SK-N-SH (cell line): ENCODE measurements at regions not wholly inside any gene's neighbourhood (a gene's known extent, or its start where the extent isn't known, plus 50 kb on each side); places are given as distances from the start of the nearest gene placed in this dataset.

Source experiments
- CTCF ChIA-PET: fragments of 300-600, 350-600 bp; formaldehyde crosslinking; extraction: SDS; loops from one replicate; lab custom pipeline; 2021; lab: Yijun Ruan, JAX
- POLR2A ChIA-PET: fragments of 350-600 bp; sonication (Branson Sonifier 250); formaldehyde crosslinking; extraction: SDS; loops from one replicate; lab custom pipeline; 2020; ENCODE audit warnings: antibody characterized with exemption, inconsistent platforms; lab: Yijun Ruan, JAX
- DNase-seq: peaks from one replicate; pipeline ENCODE4 v3.0.0; 2012
- H2AFZ ChIP-seq: fragments of 200-600 bp; sonication (generic); 2 replicates; pipeline ENCODE4 v1.8.1; 2016; ENCODE audit warnings: antibody characterized with exemption, mild to moderate bottlenecking, low read depth
- H3F3A ChIP-seq: fragments of 200-600 bp; sonication (generic); replicated peaks from 2 replicates; pipeline ENCODE3; 2016; ENCODE audit warnings: antibody characterized with exemption, mild to moderate bottlenecking; ENCODE audit not compliant: insufficient read depth
- H3K27ac ChIP-seq, 2 experiments: fragments of 200-500 bp in 1 of 2; fragments of 200-600 bp in 1 of 2; sonication (Bioruptor generic) in 1 of 2; sonication (generic), shearing (Covaris generic) in 1 of 2; 2 replicates each; pipeline versions ENCODE4 v1.5.1 to v1.6.1; 2014 to 2016; ENCODE audit warnings: low read depth in 2 of 2, inconsistent platforms in 1 of 2, low read length in 1 of 2, mild to moderate bottlenecking in 1 of 2, mixed read lengths in 1 of 2
- H3K27me3 ChIP-seq: fragments of 200-600 bp; sonication (generic), shearing (Covaris generic); 2 replicates; pipeline ENCODE4 v1.6.1; 2016; ENCODE audit warnings: mixed run types; ENCODE audit not compliant: insufficient read depth
- H3K36me3 ChIP-seq, 2 experiments: fragments of 200-500 bp in 1 of 2; fragments of 200-600 bp in 1 of 2; sonication (Bioruptor generic) in 1 of 2; sonication (generic) in 1 of 2; replicated peaks in 1 of 2; 2 replicates each; pipeline versions ENCODE3 to v1.5.1; 2014 to 2016; ENCODE audit warnings: low read length in 1 of 2, mild to moderate bottlenecking in 1 of 2; ENCODE audit not compliant: insufficient read depth in 2 of 2, control insufficient read depth in 1 of 2
- H3K4me1 ChIP-seq, 2 experiments: fragments of 200-500 bp in 1 of 2; fragments of 200-600 bp in 1 of 2; sonication (Bioruptor generic) in 1 of 2; sonication (generic), shearing (Covaris generic) in 1 of 2; 2 replicates each; pipeline versions ENCODE4 v1.5.1 to v1.6.1; 2014 to 2016; ENCODE audit warnings: low read depth in 1 of 2, low read length in 1 of 2, mixed run types in 1 of 2; ENCODE audit not compliant: insufficient read depth in 2 of 2, control insufficient read depth in 1 of 2
- H3K4me2 ChIP-seq: fragments of 200-600 bp; sonication (generic), shearing (Covaris generic); 2 replicates; pipeline ENCODE4 v1.6.1; 2017; ENCODE audit warnings: mixed run types
- H3K4me3 ChIP-seq, 2 experiments: fragments of 200-500 bp in 1 of 2; fragments of 200-600 bp in 1 of 2; sonication (Bioruptor generic) in 1 of 2; sonication (generic), shearing (Covaris generic) in 1 of 2; 2 replicates each; pipeline versions ENCODE4 v1.5.1 to v1.8.1; 2014 to 2016; ENCODE audit warnings: low read depth in 2 of 2, inconsistent platforms in 1 of 2, low read length in 1 of 2, mild to moderate bottlenecking in 1 of 2, mixed read lengths in 1 of 2, moderate library complexity in 1 of 2
- H3K79me2 ChIP-seq: fragments of 200-600 bp; sonication (generic); 2 replicates; pipeline ENCODE4 v1.8.1; 2017; ENCODE audit warnings: mild to moderate bottlenecking; ENCODE audit not compliant: insufficient read depth
- H3K9ac ChIP-seq: fragments of 200-600 bp; sonication (generic); 2 replicates; pipeline ENCODE4 v1.6.1; 2017; ENCODE audit warnings: mixed run types
- H3K9me2 ChIP-seq: fragments of 200-600 bp; sonication (generic); 2 replicates; pipeline ENCODE4 v1.6.1; 2017; ENCODE audit warnings: mixed run types
- H3K9me3 ChIP-seq: fragments of 200-600 bp; sonication (generic); 2 replicates; pipeline ENCODE4 v1.6.1; 2017; ENCODE audit warnings: mixed run types, mild to moderate bottlenecking, moderate library complexity
- H4K20me1 ChIP-seq: fragments of 200-600 bp; sonication (generic); 2 replicates; pipeline ENCODE4 v1.6.1; 2017; ENCODE audit warnings: mild to moderate bottlenecking, mixed run types; ENCODE audit not compliant: insufficient read depth
- CTCF ChIP-seq: fragments of 200-600 bp; sonication (generic); IDR thresholded peaks from 2 replicates; pipeline ENCODE4 v1.6.1; 2017; ENCODE audit warnings: antibody characterized with exemption, mild to moderate bottlenecking, moderate library complexity
- EP300 ChIP-seq, 2 experiments: IDR thresholded peaks; 2 replicates each; pipeline versions ENCODE4 v1.4.0 to v1.6.1; 2012; ENCODE audit warnings: borderline replicate concordance in 1 of 2, low read depth in 1 of 2, low read length in 1 of 2
- FOSL2 ChIP-seq: IDR thresholded peaks from 2 replicates; pipeline ENCODE4 v1.4.0; 2012; ENCODE audit warnings: low read depth, mild to moderate bottlenecking, moderate library complexity, borderline replicate concordance
- GABPA ChIP-seq: IDR thresholded peaks from 2 replicates; pipeline ENCODE4 v1.4.0; 2012; ENCODE audit warnings: low read depth, mild to moderate bottlenecking
- MEF2A ChIP-seq: IDR thresholded peaks from 2 replicates; pipeline ENCODE4 v1.4.0; 2012; ENCODE audit warnings: low read depth, borderline replicate concordance
- NRF1 ChIP-seq: IDR thresholded peaks from 2 replicates; pipeline ENCODE4 v1.6.1; 2012; ENCODE audit warnings: low read depth, mild to moderate bottlenecking, low read length
- PBX3 ChIP-seq: IDR thresholded peaks from 2 replicates; pipeline ENCODE4; 2012
- RAD21 ChIP-seq: IDR thresholded peaks from 2 replicates; pipeline ENCODE4 v1.6.1; 2012; ENCODE audit warnings: mild to moderate bottlenecking, low read length
- RFX5 ChIP-seq: IDR thresholded peaks from 2 replicates; pipeline ENCODE4 v1.6.1; 2012; ENCODE audit warnings: mild to moderate bottlenecking, improper control_type of control experiment, low read length
- SMC3 ChIP-seq: IDR thresholded peaks from 2 replicates; pipeline ENCODE4 v1.6.1; 2012; ENCODE audit warnings: low read depth, low read length, improper control_type of control experiment
- TEAD4 ChIP-seq: IDR thresholded peaks from 2 replicates; pipeline ENCODE4 v1.4.0; 2012; ENCODE audit warnings: mild to moderate bottlenecking, borderline replicate concordance; ENCODE audit not compliant: insufficient read depth
- YY1 ChIP-seq: IDR thresholded peaks from 2 replicates; pipeline ENCODE4 v1.4.0; 2012; ENCODE audit warnings: low read depth, mild to moderate bottlenecking
- WGBS: methylation state at CpG from one replicate; pipeline ENCODE4 v1.1.6; 2017; ENCODE audit warnings: low lambda C conversion rate; 5-methylcytosine and 5-hydroxymethylcytosine counted together
- TF ChIP-seq, protein P1 (sequence below): IDR thresholded peaks from 2 replicates; pipeline ENCODE4 v1.4.0; 2012; ENCODE audit warnings: low read depth, borderline replicate concordance

DNA sequence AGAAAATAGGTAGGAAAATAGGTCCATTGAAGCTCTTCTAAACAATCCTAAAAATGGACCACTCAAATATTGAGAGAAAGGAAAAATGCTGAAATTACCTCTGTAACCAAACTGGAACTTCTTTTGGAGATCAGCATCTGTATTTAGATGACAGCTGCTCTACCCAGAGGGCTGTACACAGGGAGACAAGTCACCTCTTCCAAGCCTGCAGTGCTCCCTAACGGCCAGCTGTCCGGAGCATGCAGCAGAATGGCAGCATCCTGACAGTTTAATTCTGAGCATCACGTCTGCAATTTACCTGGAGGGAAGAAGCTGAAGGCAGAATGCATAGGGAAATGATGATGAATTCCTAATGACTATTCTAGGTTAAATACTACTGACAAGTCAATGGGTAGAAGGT is 62.8 kb upstream of the DIAPH3 start:
- Histone ChIP-seq H3K4me2 (no peak overlapping the region), H3K9me3 (no peaks in the 10 kb centered on the region), H3K79me2 (no peaks in the 10 kb centered on the region), H3F3A (no peaks in the 10 kb centered on the region), H3K4me3 (no peak overlapping the region), H3K4me1 (peaks cover 5 to 18% of the 10 kb centered on the region in 2 experiments; a peak in 3 of 4 replicates), H3K9me2 (no peaks in the 10 kb centered on the region), H4K20me1 (no peaks in the 10 kb centered on the region), H3K27me3 (no peaks in the 10 kb centered on the region), H3K27ac (no peak overlapping the region), H2AFZ (no peak overlapping the region), H3K36me3 (no peaks in the 10 kb centered on the region), H3K9ac (no peak overlapping the region)
- peak; percentile 81 for TF ChIP-seq RAD21
- no peak for TF ChIP-seq NRF1
- TF ChIP-seq CTCF: peak; percentile 50
- TF ChIP-seq YY1: no peak
- TF ChIP-seq SMC3: peak; percentile 54
- POLR2A ChIA-PET: no interaction called here
- 46% methylated on average over 3 of the region's 3 CpGs for WGBS
- CTCF ChIA-PET: interaction anchor here (0.6 to 1.9 kb wide), 18 partner anchors 10 to 743 kb away, joined by 3 to 9 read pairs (median 3); no protein-coding TSS in a partner anchor
- DNase-seq: peak; percentile 57

- CTCF ChIA-PET: interaction anchor here (0.6 to 1.6 kb wide), 17 partner anchors 9 to 744 kb away, joined by 3 to 9 read pairs (median 3); no protein-coding TSS in a partner anchor
- Histone ChIP-seq H2AFZ (no peak overlapping the region), H3K27ac (no peak overlapping the region), H3K4me3 (no peak overlapping the region)
- POLR2A ChIA-PET: no interaction called here
- no peak for TF ChIP-seq FOSL2
- TF ChIP-seq TEAD4: no peak
- no peak for TF ChIP-seq RAD21
- TF ChIP-seq MEF2A: no peak
- no peak for TF ChIP-seq EP300 (IDR thresholded peaks at IDR 0.05; ENCODE audit: borderline replicate concordance in 1 of 2, low read depth in 1 of 2, low read length in 1 of 2)
- TF ChIP-seq GABPA: no peak
- TF ChIP-seq RFX5: no peak
- TF ChIP-seq, protein P1, sequence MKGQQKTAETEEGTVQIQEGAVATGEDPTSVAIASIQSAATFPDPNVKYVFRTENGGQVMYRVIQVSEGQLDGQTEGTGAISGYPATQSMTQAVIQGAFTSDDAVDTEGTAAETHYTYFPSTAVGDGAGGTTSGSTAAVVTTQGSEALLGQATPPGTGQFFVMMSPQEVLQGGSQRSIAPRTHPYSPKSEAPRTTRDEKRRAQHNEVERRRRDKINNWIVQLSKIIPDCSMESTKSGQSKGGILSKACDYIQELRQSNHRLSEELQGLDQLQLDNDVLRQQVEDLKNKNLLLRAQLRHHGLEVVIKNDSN: no peak
- no peak for TF ChIP-seq PBX3
- TF ChIP-seq, all 33 proteins: peak for 0
- no peaks in the 10 kb centered on the region for H3K9me2 ChIP-seq
- H3K27me3 ChIP-seq: no peaks in the 10 kb centered on the region
- no peaks in the 10 kb centered on the region for H3K36me3 ChIP-seq
- no peaks in the 10 kb centered on the region for H3K9me3 ChIP-seq
- H3K79me2 ChIP-seq: no peaks in the 10 kb centered on the region
- no peaks in the 10 kb centered on the region for H3F3A ChIP-seq
- H3K9ac ChIP-seq: no peak overlapping the region
- H3K4me1 ChIP-seq: peaks cover 5 to 18% of the 10 kb centered on the region in 2 experiments; a peak in 3 of 4 replicates
- H4K20me1 ChIP-seq: no peaks in the 10 kb centered on the region
- H3K4me2 ChIP-seq: no peak overlapping the region
- DNase-seq: no peak
Observed at GRCh38 chr13:60227158-60227557, 63.4 kb upstream of the DIAPH3 start.
